Gastrocnemius medialis (tissue), 4 donors: ENCODE measurements at regions not wholly inside any gene's neighbourhood (a gene's known extent, or its start where the extent isn't known, plus 50 kb on each side); places are given as distances from the start of the nearest gene placed in this dataset.

ENCODE experiments used
- ATAC-seq, 2 donors: fragments of 150-250 bp; one replicate each; pipeline ENCODE4 v1.9.1; 2016
- DNase-seq, 2 donors: peaks; one replicate each; pipeline ENCODE4 v3.0.0-alpha.2; 2019
- H3K27ac ChIP-seq, 4 donors: fragments of 200-600 bp; sonication (generic); 1 replicate in 1 of 4; 2 replicates in 3 of 4; pipeline ENCODE4 v1.5.1; 2016 to 2018; ENCODE audit warnings: mild to moderate bottlenecking in 2 of 4, moderate library complexity in 1 of 4
- H3K27me3 ChIP-seq, 3 donors: fragments of 200-600 bp; sonication (generic) in 2 of 3; 1 replicate in 1 of 3; 2 replicates in 2 of 3; pipeline versions ENCODE4 v1.5.1 to v1.6.0; 2016 to 2019; ENCODE audit warnings: mild to moderate bottlenecking in 1 of 3, moderate library complexity in 1 of 3
- H3K36me3 ChIP-seq, 2 donors: fragments of 200-600 bp; sonication (generic) in 1 of 2; one replicate each; pipeline ENCODE4 v1.5.1; 2017 to 2018
- H3K4me1 ChIP-seq, 2 donors: fragments of 200-600 bp; sonication (generic) in 1 of 2; one replicate each; pipeline ENCODE4 v1.5.1; 2016 to 2017; ENCODE audit warnings: mild to moderate bottlenecking in 2 of 2
- H3K4me3 ChIP-seq, 4 donors: fragments of 200-600 bp; sonication (generic) in 3 of 4; 1 replicate in 1 of 4; 2 replicates in 3 of 4; pipeline ENCODE4 v1.5.1; 2016 to 2019; ENCODE audit warnings: mild to moderate bottlenecking in 2 of 4
- H3K9me3 ChIP-seq, 3 donors: fragments of 200-600 bp; sonication (generic) in 2 of 3; 1 replicate in 1 of 3; 2 replicates in 2 of 3; pipeline ENCODE4 v1.5.1; 2016 to 2019
- CTCF ChIP-seq, 5 experiments: fragments of 450-650 bp in 3 of 5; fragments of 200-600 bp in 2 of 5; sonication (generic) in 2 of 5; IDR thresholded peaks in 4 of 5; conservative IDR thresholded peaks in 1 of 5; 1 replicate in 4 of 5; 2 replicates in 1 of 5; pipeline ENCODE4 v1.5.1; 2016 to 2019; ENCODE audit warnings: antibody characterized with exemption in 5 of 5, mild to moderate bottlenecking in 3 of 5, moderate library complexity in 3 of 5
- POLR2A ChIP-seq, 2 donors: fragments of 450-650 bp; IDR thresholded peaks; one replicate each; pipeline ENCODE4 v1.6.1; 2017; ENCODE audit warnings: antibody characterized with exemption in 2 of 2, mild to moderate bottlenecking in 2 of 2, moderate library complexity in 2 of 2
- in situ Hi-C, 4 donors: fragments of 200-750 bp; cut with MboI; loops; one replicate each; pipeline versions ENCODE4 v1.15.0 to v1.8.0; 2017; ENCODE audit warnings: low sequenced_read_pairs in 4 of 4
- intact Hi-C: fragments of 100-400 bp; cut with DNase I; formaldehyde crosslinking; loops from one replicate; pipeline ENCODE4 v1.15.1; 2023; ENCODE audit warnings: low total_unique reads

- peaks cover 6 to 10% of the 10 kb centered on the region in 2 donors for H3K4me1 ChIP-seq
- H3K36me3 ChIP-seq: no peaks in the 10 kb centered on the region
- intact Hi-C loops: no loop called here
- no peaks in the 10 kb centered on the region for H3K9me3 ChIP-seq
- DNase-seq (no peak), ATAC-seq (no peak)
- in situ Hi-C loops: loop anchor here in 1 of 4 donors (25.0 kb wide), 1 partner anchor 205 kb away; no protein-coding TSS in a partner anchor
- H3K4me3 ChIP-seq: no peak overlapping the region
- H3K27ac ChIP-seq: no peak overlapping the region
- TF ChIP-seq POLR2A (IDR thresholded peaks at IDR 0.05) (no peak), CTCF (IDR thresholded peaks at IDR 0.05 in 4 of 5, conservative IDR thresholded peaks at IDR 0.05 in 1 of 5) (no peak)
- H3K27me3 ChIP-seq: no peaks in the 10 kb centered on the region
Measured at GRCh38 chr6:15981956-15982355, 146.9 kb upstream of the MYLIP start.

- no peaks in the 10 kb centered on the region for H3K27me3 ChIP-seq
- TF ChIP-seq POLR2A (IDR thresholded peaks at IDR 0.05) (no peak), CTCF (IDR thresholded peaks at IDR 0.05 in 4 of 5, conservative IDR thresholded peaks at IDR 0.05 in 1 of 5) (no peak)
- no peak for DNase-seq
- in situ Hi-C loops: loop anchor here in 1 of 4 donors (25.0 kb wide), 1 partner anchor 206 kb away; no protein-coding TSS in a partner anchor
- no peak overlapping the region for H3K4me3 ChIP-seq
- no peaks in the 10 kb centered on the region for H3K36me3 ChIP-seq
- intact Hi-C loops: no loop called here
- no peak overlapping the region for H3K27ac ChIP-seq
- H3K9me3 ChIP-seq: no peaks in the 10 kb centered on the region
- H3K4me1 ChIP-seq: peaks cover 6 to 10% of the 10 kb centered on the region in 2 donors
- ATAC-seq: no peak
Measured at GRCh38 chr6:15980801-15981200, 148.1 kb upstream of the MYLIP start.

GRCh38 chr6:15978426-15978825 lies 150.5 kb upstream of the MYLIP start:
- no peaks in the 10 kb centered on the region for H3K9me3 ChIP-seq
- ATAC-seq: no peak
- in situ Hi-C loops: loop anchor here in 1 of 4 donors (25.0 kb wide), 1 partner anchor 209 kb away; no protein-coding TSS in a partner anchor
- no peak overlapping the region for H3K27ac ChIP-seq
- no peak for DNase-seq
- H3K36me3 ChIP-seq: no peaks in the 10 kb centered on the region
- TF ChIP-seq POLR2A (IDR thresholded peaks at IDR 0.05) (no peak), CTCF (IDR thresholded peaks at IDR 0.05 in 4 of 5, conservative IDR thresholded peaks at IDR 0.05 in 1 of 5) (no peak)
- H3K27me3 ChIP-seq: no peaks in the 10 kb centered on the region
- no peak overlapping the region for H3K4me3 ChIP-seq
- H3K4me1 ChIP-seq: peaks cover 9 to 10% of the 10 kb centered on the region in 2 donors
- intact Hi-C loops: no loop called here

GRCh38 chr6:15977050-15977449 lies 151.8 kb upstream of the MYLIP start:
- in situ Hi-C loops (loop anchor here in 1 of 4 donors (25.0 kb wide), 1 partner anchor 210 kb away; no protein-coding TSS in a partner anchor), intact Hi-C loops (no loop called here)
- no peaks in the 10 kb centered on the region for H3K27me3 ChIP-seq
- no peak overlapping the region for H3K27ac ChIP-seq
- H3K4me1 ChIP-seq: peaks cover 9 to 10% of the 10 kb centered on the region in 2 donors
- ATAC-seq: no peak
- H3K9me3 ChIP-seq: no peaks in the 10 kb centered on the region
- no peak for DNase-seq
- TF ChIP-seq POLR2A (IDR thresholded peaks at IDR 0.05): no peak
- TF ChIP-seq CTCF (IDR thresholded peaks at IDR 0.05 in 4 of 5, conservative IDR thresholded peaks at IDR 0.05 in 1 of 5): no peak
- no peaks in the 10 kb centered on the region for H3K36me3 ChIP-seq
- H3K4me3 ChIP-seq: no peak overlapping the region

GRCh38 chr6:15974817-15975216 lies 154.1 kb upstream of the MYLIP start:
- peak; percentile 99 for ATAC-seq
- H3K9me3 ChIP-seq: no peaks in the 10 kb centered on the region
- H3K4me1 ChIP-seq: peaks cover 0 to 3% of the 10 kb centered on the region in 2 donors
- TF ChIP-seq CTCF (IDR thresholded peaks at IDR 0.05 in 4 of 5, conservative IDR thresholded peaks at IDR 0.05 in 1 of 5) (no peak), POLR2A (IDR thresholded peaks at IDR 0.05) (no peak)
- intact Hi-C loops: no loop called here
- no peak overlapping the region for H3K27ac ChIP-seq
- no peaks in the 10 kb centered on the region for H3K36me3 ChIP-seq
- peak; percentile 51 to 59 for DNase-seq
- H3K27me3 ChIP-seq: no peaks in the 10 kb centered on the region
- no peak overlapping the region for H3K4me3 ChIP-seq
- in situ Hi-C loops: loop anchor here in 1 of 4 donors (25.0 kb wide), 1 partner anchor 212 kb away; no protein-coding TSS in a partner anchor
